Ascending aorta (tissue), 2 donors: ENCODE measurements at regions not wholly inside any gene's neighbourhood (a gene's known extent, or its start where the extent isn't known, plus 50 kb on each side); places are given as distances from the start of the nearest gene placed in this dataset.
"Not testable (repeated sequence)": the region's sequence is repeated elsewhere in the genome, so short reads cannot be mapped to it uniquely, and the experiment has no call there.

Source experiments
- DNase-seq, 2 donors: peaks; one replicate each; pipeline ENCODE4 v3.0.0-alpha.2; 2019; ENCODE audit warnings: low spot score in 2 of 2
- H3K27ac ChIP-seq, 2 donors: fragments of 200-600 bp; sonication (generic); one replicate each; pipeline ENCODE4 v1.5.1; 2016 to 2017; ENCODE audit warnings: mild to moderate bottlenecking in 1 of 2
- H3K27me3 ChIP-seq: fragments of 200-600 bp; sonication (generic); one replicate; pipeline ENCODE4 v1.5.1; 2017
- H3K36me3 ChIP-seq, 2 donors: fragments of 200-600 bp; sonication (generic); one replicate each; pipeline ENCODE4 v1.5.1; 2016
- H3K4me1 ChIP-seq, 2 donors: fragments of 200-600 bp; sonication (generic); one replicate each; pipeline ENCODE4 v1.5.1; 2016 to 2017; ENCODE audit warnings: mild to moderate bottlenecking in 1 of 2
- H3K4me3 ChIP-seq, 2 donors: fragments of 200-600 bp; sonication (generic); one replicate each; pipeline ENCODE4 v1.5.1; 2016 to 2017; ENCODE audit warnings: mild to moderate bottlenecking in 1 of 2
- H3K9me3 ChIP-seq, 2 donors: fragments of 200-600 bp; sonication (generic); one replicate each; pipeline ENCODE4 v1.5.1; 2016
- intact Hi-C: fragments of 100-400 bp; cut with DNase I; formaldehyde crosslinking; loops from one replicate; pipeline ENCODE4 v1.15.1; 2023
- TF ChIP-seq, protein P1 (sequence below), 3 experiments: fragments of 200-600 bp in 2 of 3; fragments of 450-650 bp in 1 of 3; sonication (generic) in 2 of 3; IDR thresholded peaks; one replicate each; pipeline ENCODE4 v1.5.1; 2016 to 2019; ENCODE audit warnings: antibody characterized with exemption in 3 of 3, mild to moderate bottlenecking in 1 of 3, moderate library complexity in 1 of 3

DNA sequence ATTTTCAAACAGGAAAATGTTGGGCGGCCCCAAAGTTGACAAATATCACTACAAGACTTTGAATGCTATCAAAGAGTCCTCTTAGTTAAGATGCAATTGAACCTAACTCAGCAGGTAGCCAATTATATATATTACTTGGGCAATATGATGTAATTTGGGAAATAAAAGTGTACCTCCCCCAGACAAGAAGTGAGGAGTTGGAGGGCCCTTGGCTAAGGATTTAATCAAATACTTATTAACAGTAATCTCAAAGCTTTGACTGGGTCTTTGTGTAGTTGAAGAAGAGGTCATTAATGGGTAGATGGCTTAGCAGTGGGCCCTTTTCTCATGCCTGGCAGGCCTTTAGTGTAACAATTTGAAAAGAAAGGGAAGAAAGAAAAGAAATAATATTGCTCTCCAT, 599.0 kb downstream of the CSNK1G3 start:
- no peaks in the 10 kb centered on the region for H3K4me1 ChIP-seq
- no peaks in the 10 kb centered on the region for H3K27me3 ChIP-seq
- no peak overlapping the region for H3K27ac ChIP-seq
- no peaks in the 10 kb centered on the region for H3K9me3 ChIP-seq
- TF ChIP-seq, protein P1, sequence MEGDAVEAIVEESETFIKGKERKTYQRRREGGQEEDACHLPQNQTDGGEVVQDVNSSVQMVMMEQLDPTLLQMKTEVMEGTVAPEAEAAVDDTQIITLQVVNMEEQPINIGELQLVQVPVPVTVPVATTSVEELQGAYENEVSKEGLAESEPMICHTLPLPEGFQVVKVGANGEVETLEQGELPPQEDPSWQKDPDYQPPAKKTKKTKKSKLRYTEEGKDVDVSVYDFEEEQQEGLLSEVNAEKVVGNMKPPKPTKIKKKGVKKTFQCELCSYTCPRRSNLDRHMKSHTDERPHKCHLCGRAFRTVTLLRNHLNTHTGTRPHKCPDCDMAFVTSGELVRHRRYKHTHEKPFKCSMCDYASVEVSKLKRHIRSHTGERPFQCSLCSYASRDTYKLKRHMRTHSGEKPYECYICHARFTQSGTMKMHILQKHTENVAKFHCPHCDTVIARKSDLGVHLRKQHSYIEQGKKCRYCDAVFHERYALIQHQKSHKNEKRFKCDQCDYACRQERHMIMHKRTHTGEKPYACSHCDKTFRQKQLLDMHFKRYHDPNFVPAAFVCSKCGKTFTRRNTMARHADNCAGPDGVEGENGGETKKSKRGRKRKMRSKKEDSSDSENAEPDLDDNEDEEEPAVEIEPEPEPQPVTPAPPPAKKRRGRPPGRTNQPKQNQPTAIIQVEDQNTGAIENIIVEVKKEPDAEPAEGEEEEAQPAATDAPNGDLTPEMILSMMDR (IDR thresholded peaks at IDR 0.05): no peak
- intact Hi-C loops: no loop called here
- no peaks in the 10 kb centered on the region for H3K36me3 ChIP-seq
- DNase-seq: no peak
- H3K4me3 ChIP-seq: no peak overlapping the region

DNA sequence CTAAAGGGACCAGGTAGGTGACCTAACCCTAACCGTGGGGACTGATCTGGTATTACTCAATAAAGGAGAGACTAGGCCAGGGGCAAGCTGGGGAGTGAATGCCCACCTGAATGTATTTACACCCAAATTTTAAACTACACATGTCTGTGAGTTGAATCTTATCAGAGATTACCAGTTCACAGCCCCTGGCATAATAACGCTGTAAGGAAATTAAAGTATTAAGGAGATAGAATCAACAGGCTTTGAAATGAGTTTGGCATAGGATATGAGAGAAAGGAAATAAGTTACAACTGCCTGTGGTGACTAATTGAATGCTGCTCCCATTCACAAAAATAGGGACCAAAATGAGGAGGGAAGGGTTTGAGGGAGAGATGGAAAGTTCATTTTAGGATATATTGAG, 593.3 kb downstream of the CSNK1G3 start:
- H3K9me3 ChIP-seq: no peaks in the 10 kb centered on the region
- no peak for DNase-seq
- no peak overlapping the region for H3K4me3 ChIP-seq
- intact Hi-C loops: no loop called here
- H3K27me3 ChIP-seq: no peaks in the 10 kb centered on the region
- H3K36me3 ChIP-seq: no peaks in the 10 kb centered on the region
- TF ChIP-seq, protein P1 (IDR thresholded peaks at IDR 0.05): no peak
- H3K27ac ChIP-seq: no peak overlapping the region
- no peaks in the 10 kb centered on the region for H3K4me1 ChIP-seq

DNA sequence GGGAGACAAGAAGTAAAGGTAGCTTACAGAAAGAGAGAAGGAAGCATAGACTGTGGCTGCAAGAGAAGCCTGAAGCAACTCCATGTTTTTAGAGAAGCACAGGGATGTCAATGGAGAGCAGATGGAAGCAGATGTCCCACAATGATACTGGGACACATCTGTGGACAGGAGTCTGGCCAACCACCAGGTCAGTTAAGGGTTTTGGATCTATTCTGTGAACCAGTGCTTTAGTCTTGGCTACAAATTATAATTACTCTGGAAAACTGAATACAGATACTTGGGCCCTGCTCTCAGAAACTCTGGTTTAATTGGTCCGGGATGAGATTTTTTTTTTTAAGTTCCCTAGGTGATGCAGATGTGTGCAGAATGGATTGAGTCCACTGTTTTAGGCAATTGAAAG, 592.8 kb downstream of the CSNK1G3 start:
- TF ChIP-seq, protein P1 (IDR thresholded peaks at IDR 0.05): no peak
- no peak for DNase-seq
- H3K9me3 ChIP-seq: no peaks in the 10 kb centered on the region
- no peaks in the 10 kb centered on the region for H3K36me3 ChIP-seq
- no peak overlapping the region for H3K27ac ChIP-seq
- H3K4me3 ChIP-seq: no peak overlapping the region
- intact Hi-C loops: no loop called here
- no peaks in the 10 kb centered on the region for H3K27me3 ChIP-seq
- H3K4me1 ChIP-seq: no peaks in the 10 kb centered on the region

DNA sequence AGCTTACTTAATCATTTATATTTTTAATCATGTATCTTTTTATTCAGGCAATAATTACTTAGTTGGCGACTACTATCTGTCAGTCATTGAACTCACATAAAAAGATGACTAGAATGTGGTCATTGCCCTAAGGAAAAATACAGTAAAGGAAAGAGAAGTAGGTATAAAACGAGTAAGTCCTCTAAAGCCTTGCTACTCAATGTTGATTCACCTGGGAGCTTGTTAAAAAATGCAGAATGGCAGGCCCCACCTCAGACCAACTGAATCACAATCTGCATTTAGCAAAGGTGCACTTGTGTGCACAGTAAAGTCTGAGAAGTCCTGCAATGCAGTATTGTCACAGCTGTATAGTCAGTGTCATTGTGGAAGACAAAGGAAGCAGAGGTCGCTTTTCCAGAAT, 592.4 kb downstream of the CSNK1G3 start:
- no peaks in the 10 kb centered on the region for H3K4me1 ChIP-seq
- no peak for DNase-seq
- TF ChIP-seq, protein P1 (IDR thresholded peaks at IDR 0.05): no peak
- H3K27ac ChIP-seq: no peak overlapping the region
- H3K4me3 ChIP-seq: no peak overlapping the region
- no peaks in the 10 kb centered on the region for H3K27me3 ChIP-seq
- H3K36me3 ChIP-seq: no peaks in the 10 kb centered on the region
- H3K9me3 ChIP-seq: no peaks in the 10 kb centered on the region
- intact Hi-C loops: no loop called here

DNA sequence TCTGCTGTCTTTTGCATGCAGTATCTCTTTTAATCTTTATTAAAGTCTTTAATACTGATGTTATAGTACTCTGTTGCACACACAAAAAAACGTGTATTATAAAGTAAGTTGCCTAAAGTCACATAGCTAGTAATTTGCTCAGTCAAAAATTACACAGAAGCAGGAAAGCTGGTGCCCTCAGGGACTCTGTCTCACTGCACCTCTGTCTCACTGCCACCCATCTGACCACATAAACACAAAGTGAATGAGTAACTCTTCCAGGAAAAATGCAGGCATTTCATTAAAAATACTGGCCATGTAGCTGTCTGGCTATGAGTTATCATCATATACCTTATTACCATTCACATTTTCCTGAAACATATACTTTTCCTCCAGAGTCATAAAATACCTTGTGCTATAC, 591.7 kb downstream of the CSNK1G3 start:
- intact Hi-C loops: no loop called here
- Histone ChIP-seq H3K27ac (no peak overlapping the region), H3K9me3 (no peaks in the 10 kb centered on the region), H3K4me3 (no peak overlapping the region), H3K4me1 (no peaks in the 10 kb centered on the region), H3K36me3 (no peaks in the 10 kb centered on the region), H3K27me3 (no peaks in the 10 kb centered on the region)
- no peak for DNase-seq
- TF ChIP-seq, protein P1 (IDR thresholded peaks at IDR 0.05): no peak

DNA sequence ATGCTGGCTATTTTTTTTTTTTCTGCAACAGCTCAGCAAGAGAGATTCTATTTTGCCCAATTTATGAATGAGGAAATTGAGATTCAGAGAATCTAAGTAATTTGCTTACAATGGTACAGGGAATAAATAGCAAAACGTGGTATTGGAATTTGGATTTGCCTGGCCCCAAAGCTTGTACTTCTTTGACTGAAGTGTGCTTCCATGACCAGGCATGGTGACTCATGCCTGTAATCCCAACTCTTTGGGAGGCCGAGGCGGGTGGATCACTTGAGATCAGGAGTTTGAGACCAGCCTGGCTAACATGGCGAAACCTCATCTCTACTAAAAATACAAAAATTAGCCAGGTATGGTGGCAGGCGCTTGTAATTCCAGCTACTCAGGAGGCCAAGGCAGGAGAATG, 591.1 kb downstream of the CSNK1G3 start:
- H3K27ac ChIP-seq, H3K36me3 ChIP-seq, H3K4me1 ChIP-seq, H3K9me3 ChIP-seq, H3K4me3 ChIP-seq, H3K27me3 ChIP-seq, DNase-seq, intact Hi-C loops: not testable (repeated sequence)
